Ovary (tissue), 7 donors: ENCODE measurements at regions not wholly inside any gene's neighbourhood (a gene's known extent, or its start where the extent isn't known, plus 50 kb on each side); places are given as distances from the start of the nearest gene placed in this dataset.

Experiments used
- DNase-seq, 5 donors: peaks; one replicate each; pipeline ENCODE4 v3.0.0-alpha.2; 2019 to 2020
- H3K27ac ChIP-seq, 2 donors: fragments of 200-600 bp; one replicate each; pipeline versions ENCODE4 v1.5.1 to v1.8.0; 2019 to 2022
- H3K27me3 ChIP-seq: fragments of 200-600 bp; one replicate; pipeline ENCODE4 v1.8.0; 2022
- H3K36me3 ChIP-seq: fragments of 200-600 bp; sonication (generic); one replicate; pipeline ENCODE4 v1.5.1; 2019
- H3K4me1 ChIP-seq: one replicate; pipeline ENCODE4 v1.8.1; 2013; ENCODE audit warnings: mild to moderate bottlenecking, moderate library complexity; ENCODE audit not compliant: insufficient read depth
- H3K4me3 ChIP-seq: fragments of 200-600 bp; sonication (generic); one replicate; pipeline ENCODE4 v1.5.1; 2017
- H3K9me3 ChIP-seq, 2 donors: fragments of 200-600 bp in 1 of 2; sonication (generic) in 1 of 2; one replicate each; pipeline versions ENCODE4 v1.5.1 to v1.8.1; 2013 to 2019; ENCODE audit warnings: mild to moderate bottlenecking in 1 of 2, moderate library complexity in 1 of 2
- CTCF ChIP-seq, 3 donors: fragments of 450-650 bp in 2 of 3; fragments of 200-600 bp in 1 of 3; IDR thresholded peaks; one replicate each; pipeline versions ENCODE4 v1.5.1 to v1.8.0; 2016 to 2022; ENCODE audit warnings: antibody characterized with exemption in 3 of 3, mild to moderate bottlenecking in 1 of 3
- EP300 ChIP-seq: sonication (generic); formaldehyde crosslinking; IDR thresholded peaks from one replicate; pipeline ENCODE4 v1.6.1; 2017; ENCODE audit warnings: antibody characterized with exemption
- POLR2A ChIP-seq: fragments of 450-650 bp; IDR thresholded peaks from one replicate; pipeline ENCODE4 v1.6.1; 2017; ENCODE audit warnings: antibody characterized with exemption, mild to moderate bottlenecking, moderate library complexity
- WGBS, 3 donors: extraction: QIAGEN DNeasy Blood & Tissue Kit in 1 of 3; methylation state at CpG; one replicate each; pipeline versions ENCODE4 v1.1.5 to v1.1.7; 2013 to 2017; 5-methylcytosine and 5-hydroxymethylcytosine counted together
- intact Hi-C, 4 donors: fragments of 100-400 bp; cut with DNase I; formaldehyde crosslinking; loops; one replicate each; pipeline versions ENCODE4 v1.11.0 to v1.15.1; 2022 to 2023
- donor health status: DM: no; HTN: no; CAD: no; lungs with moderate emphysema.
- donor health status: DM: no; HTN: no; CAD: no.
- donor health status: Bipolar disorder and iron deficiency.
- donor health status: DM: no; HTN: no; CAD: no.
- donor health status: DM: yes; HTN: yes; CAD: no.

DNA sequence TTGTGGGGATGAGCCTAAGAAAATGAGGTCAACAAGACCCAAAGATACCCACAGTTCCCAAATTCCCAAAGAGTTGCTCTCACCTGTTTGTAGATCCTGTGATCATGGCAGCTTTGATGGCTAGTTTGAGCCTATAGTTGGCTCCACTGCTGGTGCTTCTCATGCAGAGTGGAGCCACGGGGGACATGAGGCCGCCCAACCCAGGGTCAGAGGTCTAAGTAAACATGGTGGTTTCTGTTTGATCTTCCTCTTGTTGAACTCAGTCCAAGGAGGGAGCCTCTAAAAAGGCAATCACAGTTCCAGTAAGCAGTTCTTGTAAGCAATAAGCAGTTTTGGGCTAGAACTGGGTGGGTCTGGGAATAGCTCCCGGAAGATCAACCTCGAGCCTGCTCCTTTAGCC lies 125.6 kb upstream of the DHRS4 start:
- no peak for DNase-seq
- Histone ChIP-seq H3K9me3 (no peaks in the 10 kb centered on the region), H3K27me3 (no peaks in the 10 kb centered on the region), H3K4me1 (no peaks in the 10 kb centered on the region), H3K4me3 (no peak overlapping the region), H3K36me3 (no peaks in the 10 kb centered on the region), H3K27ac (no peak overlapping the region)
- intact Hi-C loops: no loop called here
- WGBS, 3 donors: 46 to 51% (median 48%) methylated on average over 4 of the region's 4 CpGs
- TF ChIP-seq POLR2A: no peak
- no peak for TF ChIP-seq CTCF (IDR thresholded peaks at IDR 0.05)
- no peak for TF ChIP-seq EP300

GRCh38 chr14:23828616-23829015 lies 125.0 kb upstream of the DHRS4 start:
- Histone ChIP-seq H3K4me1 (no peaks in the 10 kb centered on the region), H3K9me3 (no peaks in the 10 kb centered on the region), H3K27ac (no peak overlapping the region), H3K27me3 (no peaks in the 10 kb centered on the region), H3K36me3 (no peaks in the 10 kb centered on the region), H3K4me3 (no peak overlapping the region)
- 91 to 94% (median 94%) methylated on average over 1 of the region's 1 CpG for WGBS, 3 donors
- no peak for DNase-seq
- intact Hi-C loops: no loop called here
- no peak for TF ChIP-seq EP300
- no peak for TF ChIP-seq POLR2A
- no peak for TF ChIP-seq CTCF (IDR thresholded peaks at IDR 0.05)

DNA sequence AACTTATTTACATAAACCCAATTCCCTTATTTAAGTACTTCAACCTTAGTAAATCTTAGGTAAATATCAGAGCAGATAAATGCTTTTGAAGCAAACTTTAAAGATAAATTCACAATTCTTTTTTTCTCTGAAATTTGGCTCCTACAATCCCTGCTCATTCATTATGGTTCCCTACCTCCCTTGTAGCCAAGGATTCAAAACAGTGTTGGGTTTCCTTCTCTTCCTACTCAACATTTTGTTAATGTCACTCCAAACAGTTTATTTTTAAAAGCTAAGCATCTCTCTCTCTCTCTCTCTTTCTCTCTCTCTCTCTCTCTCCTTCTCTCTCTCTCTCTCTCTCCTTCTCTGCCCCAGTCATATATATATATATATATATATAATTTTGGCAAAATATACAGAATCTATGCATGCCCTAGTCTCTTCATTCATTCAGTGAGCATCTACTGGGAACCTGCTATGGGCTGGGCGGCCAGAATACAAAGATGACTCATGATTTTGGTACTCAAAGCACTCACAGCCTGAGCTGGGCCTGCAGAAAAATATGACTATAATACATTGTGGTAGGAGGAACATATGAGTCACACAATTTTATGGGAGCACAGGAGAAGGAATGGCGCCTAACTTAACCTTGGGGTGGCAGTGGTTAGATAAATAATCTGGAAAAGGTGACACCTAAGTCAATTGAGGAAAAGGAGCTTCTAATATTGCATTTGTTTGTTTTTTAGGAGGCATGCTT lies 123.7 kb upstream of the DHRS4 start:
- H3K4me1 ChIP-seq: no peaks in the 10 kb centered on the region
- no peaks in the 10 kb centered on the region for H3K36me3 ChIP-seq
- H3K9me3 ChIP-seq: no peaks in the 10 kb centered on the region
- WGBS, 3 donors: 5 to 12% (median 5%) methylated on average over 2 of the region's 2 CpGs
- H3K27ac ChIP-seq: no peak overlapping the region
- intact Hi-C loops: no loop called here
- TF ChIP-seq POLR2A (no peak), CTCF (IDR thresholded peaks at IDR 0.05) (no peak), EP300 (no peak)
- no peak overlapping the region for H3K4me3 ChIP-seq
- no peaks in the 10 kb centered on the region for H3K27me3 ChIP-seq
- peak in 4 of 5 donors; percentile 21 to 41 (median 24) for DNase-seq

GRCh38 chr14:23831596-23831995 lies 122.0 kb upstream of the DHRS4 start:
- intact Hi-C loops: no loop called here
- Histone ChIP-seq H3K4me1 (no peaks in the 10 kb centered on the region), H3K4me3 (no peak overlapping the region), H3K9me3 (no peaks in the 10 kb centered on the region), H3K27ac (no peak overlapping the region), H3K36me3 (no peaks in the 10 kb centered on the region), H3K27me3 (no peaks in the 10 kb centered on the region)
- DNase-seq: no peak
- 75 to 88% (median 84%) methylated on average over 3 of the region's 3 CpGs for WGBS, 3 donors
- no peak for TF ChIP-seq CTCF (IDR thresholded peaks at IDR 0.05)
- TF ChIP-seq POLR2A: no peak
- TF ChIP-seq EP300: no peak
